ENCODE measurements at regions not wholly inside any gene's neighbourhood (a gene's known extent, or its start where the extent isn't known, plus 50 kb on each side); places are given as distances from the start of the nearest gene placed in this dataset.

DNA sequence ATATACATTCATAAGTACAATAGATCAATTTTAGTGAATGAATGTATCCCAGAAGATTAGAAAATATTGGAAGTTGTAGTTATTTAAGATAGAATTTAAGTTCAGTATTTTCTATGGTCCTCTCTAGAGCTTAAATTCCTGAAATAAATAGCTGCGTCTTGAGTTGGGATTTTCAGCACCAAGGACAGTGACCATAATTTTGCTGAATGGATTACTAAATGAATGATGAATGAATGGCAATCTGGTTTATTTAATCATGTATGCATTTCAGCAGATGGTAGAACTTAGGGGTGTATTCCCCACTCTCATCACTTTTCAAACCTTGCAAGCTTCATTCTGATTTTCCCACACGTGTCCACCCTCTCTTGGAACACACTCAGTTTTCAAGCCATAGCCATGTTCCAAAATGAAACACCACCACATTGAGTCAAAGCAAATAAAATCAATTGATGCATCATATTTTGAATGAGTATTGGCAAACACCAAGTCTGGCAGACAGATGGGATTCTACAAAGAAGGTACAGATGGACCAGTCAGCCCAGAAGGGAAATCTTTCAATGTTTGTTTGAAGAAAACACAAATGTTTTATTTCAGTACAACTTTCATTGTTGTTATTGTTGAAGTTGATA, 362.2 kb upstream of the NXPH2 start:
- TF ChIP-seq NFIC (IDR thresholded peaks at IDR 0.05) (no peak), YY1 (IDR thresholded peaks at IDR 0.05; ENCODE audit: low read depth) (no peak), TEAD4 (IDR thresholded peaks at IDR 0.05) (no peak), EGR1 (IDR thresholded peaks at IDR 0.05) (no peak), CEBPB (IDR thresholded peaks at IDR 0.05) (no peak), ZBTB7A (IDR thresholded peaks at IDR 0.05; ENCODE audit: low read depth) (no peak), TAF1 (IDR thresholded peaks at IDR 0.05; ENCODE audit: low read depth) (no peak), EP300 (IDR thresholded peaks at IDR 0.05; ENCODE audit: borderline replicate concordance) (no peak), RAD21 (IDR thresholded peaks at IDR 0.05; ENCODE audit: low read depth) (no peak)
- TF ChIP-seq, protein P1, sequence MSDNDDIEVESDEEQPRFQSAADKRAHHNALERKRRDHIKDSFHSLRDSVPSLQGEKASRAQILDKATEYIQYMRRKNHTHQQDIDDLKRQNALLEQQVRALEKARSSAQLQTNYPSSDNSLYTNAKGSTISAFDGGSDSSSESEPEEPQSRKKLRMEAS (IDR thresholded peaks at IDR 0.05), result no peak
- TF ChIP-seq, protein P2, sequence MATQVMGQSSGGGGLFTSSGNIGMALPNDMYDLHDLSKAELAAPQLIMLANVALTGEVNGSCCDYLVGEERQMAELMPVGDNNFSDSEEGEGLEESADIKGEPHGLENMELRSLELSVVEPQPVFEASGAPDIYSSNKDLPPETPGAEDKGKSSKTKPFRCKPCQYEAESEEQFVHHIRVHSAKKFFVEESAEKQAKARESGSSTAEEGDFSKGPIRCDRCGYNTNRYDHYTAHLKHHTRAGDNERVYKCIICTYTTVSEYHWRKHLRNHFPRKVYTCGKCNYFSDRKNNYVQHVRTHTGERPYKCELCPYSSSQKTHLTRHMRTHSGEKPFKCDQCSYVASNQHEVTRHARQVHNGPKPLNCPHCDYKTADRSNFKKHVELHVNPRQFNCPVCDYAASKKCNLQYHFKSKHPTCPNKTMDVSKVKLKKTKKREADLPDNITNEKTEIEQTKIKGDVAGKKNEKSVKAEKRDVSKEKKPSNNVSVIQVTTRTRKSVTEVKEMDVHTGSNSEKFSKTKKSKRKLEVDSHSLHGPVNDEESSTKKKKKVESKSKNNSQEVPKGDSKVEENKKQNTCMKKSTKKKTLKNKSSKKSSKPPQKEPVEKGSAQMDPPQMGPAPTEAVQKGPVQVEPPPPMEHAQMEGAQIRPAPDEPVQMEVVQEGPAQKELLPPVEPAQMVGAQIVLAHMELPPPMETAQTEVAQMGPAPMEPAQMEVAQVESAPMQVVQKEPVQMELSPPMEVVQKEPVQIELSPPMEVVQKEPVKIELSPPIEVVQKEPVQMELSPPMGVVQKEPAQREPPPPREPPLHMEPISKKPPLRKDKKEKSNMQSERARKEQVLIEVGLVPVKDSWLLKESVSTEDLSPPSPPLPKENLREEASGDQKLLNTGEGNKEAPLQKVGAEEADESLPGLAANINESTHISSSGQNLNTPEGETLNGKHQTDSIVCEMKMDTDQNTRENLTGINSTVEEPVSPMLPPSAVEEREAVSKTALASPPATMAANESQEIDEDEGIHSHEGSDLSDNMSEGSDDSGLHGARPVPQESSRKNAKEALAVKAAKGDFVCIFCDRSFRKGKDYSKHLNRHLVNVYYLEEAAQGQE (IDR thresholded peaks at IDR 0.05; ENCODE audit: low read depth), result peak; percentile 89

Measured in Ishikawa (cell line).